Fibroblast of villous mesenchyme (primary cell): ENCODE measurements at regions not wholly inside any gene's neighbourhood (a gene's known extent, or its start where the extent isn't known, plus 50 kb on each side); places are given as distances from the start of the nearest gene placed in this dataset.

Experiments
- DNase-seq: peaks from one replicate; pipeline ENCODE4 v3.0.0-alpha.2; 2010; ENCODE audit warnings: low read depth
- H3K4me3 ChIP-seq: 2 replicates; pipeline ENCODE4 v1.5.1; 2011; ENCODE audit warnings: low read depth, mild to moderate bottlenecking, low read length
- TF ChIP-seq, protein P1 (sequence below): IDR thresholded peaks from 2 replicates; pipeline ENCODE4 v1.5.1; 2012; ENCODE audit warnings: low read depth, mild to moderate bottlenecking, low read length; ENCODE audit not compliant: insufficient read depth

DNA sequence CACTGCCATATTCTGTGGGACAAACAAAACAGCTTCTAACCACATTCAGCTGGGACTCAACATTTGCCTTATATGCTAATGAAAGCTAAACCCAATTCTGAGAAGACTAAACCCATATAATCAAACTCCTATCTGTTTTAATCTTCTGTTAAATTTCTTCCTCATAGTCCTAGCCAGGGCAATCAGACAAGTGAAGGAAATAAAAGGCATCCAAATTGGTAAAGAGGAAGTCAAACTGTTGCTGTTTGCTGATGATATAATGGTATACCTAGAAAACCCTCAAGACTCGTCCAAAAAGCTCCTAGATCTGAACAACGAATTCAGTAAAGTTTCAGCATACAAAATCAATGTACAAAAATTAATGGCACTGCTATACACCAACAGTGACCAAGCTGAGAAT, 157.1 kb downstream of the PHLDA1 start:
- no peak overlapping the region for H3K4me3 ChIP-seq
- DNase-seq = no peak
- TF ChIP-seq, protein P1, sequence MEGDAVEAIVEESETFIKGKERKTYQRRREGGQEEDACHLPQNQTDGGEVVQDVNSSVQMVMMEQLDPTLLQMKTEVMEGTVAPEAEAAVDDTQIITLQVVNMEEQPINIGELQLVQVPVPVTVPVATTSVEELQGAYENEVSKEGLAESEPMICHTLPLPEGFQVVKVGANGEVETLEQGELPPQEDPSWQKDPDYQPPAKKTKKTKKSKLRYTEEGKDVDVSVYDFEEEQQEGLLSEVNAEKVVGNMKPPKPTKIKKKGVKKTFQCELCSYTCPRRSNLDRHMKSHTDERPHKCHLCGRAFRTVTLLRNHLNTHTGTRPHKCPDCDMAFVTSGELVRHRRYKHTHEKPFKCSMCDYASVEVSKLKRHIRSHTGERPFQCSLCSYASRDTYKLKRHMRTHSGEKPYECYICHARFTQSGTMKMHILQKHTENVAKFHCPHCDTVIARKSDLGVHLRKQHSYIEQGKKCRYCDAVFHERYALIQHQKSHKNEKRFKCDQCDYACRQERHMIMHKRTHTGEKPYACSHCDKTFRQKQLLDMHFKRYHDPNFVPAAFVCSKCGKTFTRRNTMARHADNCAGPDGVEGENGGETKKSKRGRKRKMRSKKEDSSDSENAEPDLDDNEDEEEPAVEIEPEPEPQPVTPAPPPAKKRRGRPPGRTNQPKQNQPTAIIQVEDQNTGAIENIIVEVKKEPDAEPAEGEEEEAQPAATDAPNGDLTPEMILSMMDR = no peak

DNA sequence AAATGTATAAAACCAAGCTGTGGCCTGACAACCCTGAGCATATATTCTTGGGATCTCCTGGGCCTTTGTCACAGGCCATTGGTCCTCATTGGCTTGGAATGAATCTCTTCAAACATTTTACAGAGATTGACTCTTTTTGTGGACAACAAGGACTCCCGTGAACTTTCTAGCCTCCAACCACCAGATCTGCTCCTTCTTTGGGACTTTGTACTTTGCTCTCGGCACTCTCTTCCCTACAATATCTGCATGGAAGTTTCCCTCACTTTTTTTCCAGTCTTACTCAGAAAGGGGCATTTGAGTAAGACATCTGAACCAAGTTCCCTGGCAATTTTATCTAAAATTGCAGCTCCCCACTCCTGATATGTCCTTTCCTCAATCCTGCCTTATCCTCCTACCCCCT, 158.8 kb downstream of the PHLDA1 start:
- no peak overlapping the region for H3K4me3 ChIP-seq
- no peak for DNase-seq
- TF ChIP-seq, protein P1 = no peak

DNA sequence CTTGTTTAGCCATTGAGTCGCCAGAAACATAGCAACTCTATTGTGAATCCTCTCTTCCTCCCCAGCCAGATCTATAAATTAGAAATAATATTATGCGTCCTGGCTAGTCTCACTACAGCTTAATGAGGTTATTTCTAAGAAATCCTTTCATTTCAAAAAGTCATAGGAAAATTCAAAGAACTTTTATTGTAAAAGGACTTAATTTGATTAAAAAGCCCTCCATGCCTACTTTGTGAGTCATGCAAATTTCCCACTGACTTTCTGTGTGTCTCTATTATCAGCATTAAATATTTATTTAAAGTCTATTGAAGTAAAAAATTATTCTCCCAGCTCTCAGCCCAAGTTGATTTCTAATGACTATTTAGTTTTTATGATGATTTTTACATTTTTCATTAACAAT, 160.7 kb downstream of the PHLDA1 start:
- DNase-seq = peak; percentile 44
- TF ChIP-seq, protein P1 = no peak
- no peak overlapping the region for H3K4me3 ChIP-seq

DNA sequence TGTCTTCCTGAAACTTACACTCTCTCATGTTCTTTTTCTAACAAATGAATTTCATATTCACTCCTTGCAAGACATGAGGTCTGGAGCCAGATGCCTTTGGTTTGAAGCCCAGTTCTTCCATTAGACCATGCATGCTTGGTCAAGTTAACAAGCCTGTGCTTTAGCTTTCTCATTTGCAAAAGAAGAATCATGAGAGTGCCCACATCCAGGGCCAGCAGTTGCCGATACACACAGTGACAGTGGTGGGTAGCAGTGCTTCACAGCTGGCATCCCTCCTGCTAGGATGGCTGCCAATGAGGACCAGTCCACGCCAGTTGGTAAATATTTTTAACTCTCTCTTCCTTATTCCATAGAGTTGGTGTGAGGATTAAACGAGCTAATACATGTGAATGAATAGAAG, 163.1 kb downstream of the PHLDA1 start:
- H3K4me3 ChIP-seq = no peak overlapping the region
- TF ChIP-seq, protein P1 = no peak
- no peak for DNase-seq

DNA sequence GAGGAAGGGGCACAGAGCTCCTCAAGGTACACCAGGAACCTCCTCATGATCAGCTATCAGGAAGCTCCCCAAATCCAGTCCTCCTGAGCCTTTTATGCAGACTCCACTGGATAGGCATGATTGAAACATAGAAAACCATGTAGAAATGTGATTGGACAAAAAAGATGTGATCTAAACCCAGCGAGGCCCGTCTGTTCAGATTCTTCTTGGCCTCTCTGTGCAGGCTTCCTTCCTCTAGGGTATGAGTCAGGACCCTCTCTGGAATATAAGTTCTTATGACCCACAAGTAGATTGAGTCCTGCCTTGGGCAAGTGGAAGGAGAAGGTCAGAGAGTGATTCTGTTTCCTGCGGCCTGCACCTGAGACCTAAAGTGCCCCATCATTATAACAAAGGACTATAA, 166.3 kb downstream of the PHLDA1 start:
- no peak for DNase-seq
- TF ChIP-seq, protein P1 = no peak
- no peak overlapping the region for H3K4me3 ChIP-seq

DNA sequence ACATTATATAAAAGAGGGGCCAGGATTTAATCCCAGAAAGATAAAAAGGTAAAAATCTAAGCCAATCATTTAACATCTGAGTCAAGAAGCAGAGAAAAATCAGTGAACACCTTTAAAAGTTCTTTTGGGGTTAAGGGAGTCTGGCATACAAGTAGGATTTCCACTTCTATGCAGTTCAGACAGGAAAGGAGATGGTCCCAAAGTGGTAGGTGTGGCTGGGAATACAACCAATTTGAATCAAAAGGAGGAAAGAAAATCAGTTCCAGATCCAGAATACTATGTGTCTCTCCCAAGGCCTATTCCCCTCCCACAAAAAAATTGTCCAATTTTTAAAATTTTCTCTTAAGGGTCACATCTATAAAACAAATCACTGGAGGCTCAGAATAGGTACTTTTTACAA, 167.4 kb downstream of the PHLDA1 start:
- TF ChIP-seq, protein P1 = no peak
- DNase-seq = no peak
- H3K4me3 ChIP-seq = no peak overlapping the region

DNA sequence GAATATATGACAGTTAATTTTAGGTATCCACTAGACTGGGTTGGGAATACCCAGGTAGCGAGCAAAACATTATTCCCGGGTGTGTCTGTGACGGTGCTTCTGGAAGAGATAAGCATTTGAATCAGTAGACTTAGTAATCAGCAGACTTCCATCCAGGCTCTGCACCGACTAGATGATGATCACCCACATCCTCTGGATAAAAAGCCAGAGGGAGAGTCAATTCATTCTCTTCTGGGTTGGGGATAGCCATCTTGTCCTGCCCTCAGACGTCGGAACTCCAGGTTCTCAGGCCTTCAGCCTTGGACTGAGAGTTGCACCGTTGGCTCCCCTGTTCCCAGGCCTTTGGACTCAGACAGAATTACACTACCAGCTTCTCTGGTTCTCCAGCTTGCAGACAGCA, 168.0 kb downstream of the PHLDA1 start:
- DNase-seq = no peak
- H3K4me3 ChIP-seq = no peak overlapping the region
- TF ChIP-seq, protein P1 = no peak
